ENCODE measurements at regions not wholly inside any gene's neighbourhood (a gene's known extent, or its start where the extent isn't known, plus 50 kb on each side); places are given as distances from the start of the nearest gene placed in this dataset.
"Not testable (repeated sequence)": the region's sequence is repeated elsewhere in the genome, so short reads cannot be mapped to it uniquely, and the experiment has no call there.

GRCh38 chr10:133015816-133016462, 71.8 kb upstream of the ADGRA1 start:
- TF ChIP-seq GATA1 (IDR thresholded peaks at IDR 0.05; ENCODE audit: low read depth, low read length): no peak
- no peak for TF ChIP-seq POLR2A (IDR thresholded peaks at IDR 0.05; ENCODE audit: low read length)
- no peak for DNase-seq

- TF ChIP-seq GATA1 (IDR thresholded peaks at IDR 0.05; ENCODE audit: low read depth, low read length) (no peak), POLR2A (IDR thresholded peaks at IDR 0.05; ENCODE audit: low read length) (no peak)
- no peak for DNase-seq
Measured at GRCh38 chr10:133015321-133015720, 72.4 kb upstream of the ADGRA1 start.

GRCh38 chr10:133014416-133015210, 72.2 kb upstream of the CFAP46 start:
- DNase-seq: no peak
- TF ChIP-seq POLR2A (IDR thresholded peaks at IDR 0.05; ENCODE audit: low read length) (no peak), GATA1 (IDR thresholded peaks at IDR 0.05; ENCODE audit: low read depth, low read length) (no peak)

- DNase-seq: no peak
- TF ChIP-seq GATA1 (IDR thresholded peaks at IDR 0.05; ENCODE audit: low read depth, low read length) (no peak), POLR2A (IDR thresholded peaks at IDR 0.05; ENCODE audit: low read length) (no peak)
Measured at GRCh38 chr10:133013463-133013862, 71.1 kb upstream of the CFAP46 start.

GRCh38 chr10:133012573-133013359, 70.4 kb upstream of the CFAP46 start:
- no peak for TF ChIP-seq GATA1 (IDR thresholded peaks at IDR 0.05; ENCODE audit: low read depth, low read length)
- TF ChIP-seq POLR2A (IDR thresholded peaks at IDR 0.05; ENCODE audit: low read length): no peak
- DNase-seq: no peak

GRCh38 chr10:133011882-133012281, 69.5 kb upstream of the CFAP46 start:
- TF ChIP-seq GATA1 (IDR thresholded peaks at IDR 0.05; ENCODE audit: low read depth, low read length) (no peak), POLR2A (IDR thresholded peaks at IDR 0.05; ENCODE audit: low read length) (no peak)
- DNase-seq: no peak

- DNase-seq: peak in 1 of 2 experiments; percentile 12
Measured at GRCh38 chr10:133011393-133011792, 69.0 kb upstream of the CFAP46 start.

- DNase-seq: not testable (repeated sequence)
Measured at GRCh38 chr10:133010843-133011179, 68.4 kb upstream of the CFAP46 start.

- DNase-seq: peak; percentile 29 to 53
- TF ChIP-seq POLR2A (IDR thresholded peaks at IDR 0.05; ENCODE audit: low read length) (no peak), GATA1 (IDR thresholded peaks at IDR 0.05; ENCODE audit: low read depth, low read length) (no peak)
Measured at GRCh38 chr10:133010095-133010842, 67.9 kb upstream of the CFAP46 start.

- peak; percentile 33 to 35 for DNase-seq
- no peak for TF ChIP-seq GATA1 (IDR thresholded peaks at IDR 0.05; ENCODE audit: low read depth, low read length)
- TF ChIP-seq POLR2A (IDR thresholded peaks at IDR 0.05; ENCODE audit: low read length): no peak
Measured at GRCh38 chr10:133009218-133009950, 67.0 kb upstream of the CFAP46 start.

GRCh38 chr10:133008736-133009135, 66.4 kb upstream of the CFAP46 start:
- TF ChIP-seq POLR2A (IDR thresholded peaks at IDR 0.05; ENCODE audit: low read length) (no peak), GATA1 (IDR thresholded peaks at IDR 0.05; ENCODE audit: low read depth, low read length) (no peak)
- DNase-seq: no peak

GRCh38 chr10:133008196-133008595, 65.8 kb upstream of the CFAP46 start:
- DNase-seq: no peak
- TF ChIP-seq GATA1 (IDR thresholded peaks at IDR 0.05; ENCODE audit: low read depth, low read length): no peak
- no peak for TF ChIP-seq POLR2A (IDR thresholded peaks at IDR 0.05; ENCODE audit: low read length)

- DNase-seq: no peak
- TF ChIP-seq POLR2A (IDR thresholded peaks at IDR 0.05; ENCODE audit: low read length) (no peak), GATA1 (IDR thresholded peaks at IDR 0.05; ENCODE audit: low read depth, low read length) (no peak)
Measured at GRCh38 chr10:133007360-133007858, 65.0 kb upstream of the CFAP46 start.
